Hepatocyte (in vitro differentiated cells): ENCODE measurements at regions not wholly inside any gene's neighbourhood (a gene's known extent, or its start where the extent isn't known, plus 50 kb on each side); places are given as distances from the start of the nearest gene placed in this dataset.

Experiments used
- CTCF ChIP-seq: fragments of 200-600 bp; sonication (generic); IDR thresholded peaks from 2 replicates; pipeline ENCODE4 v1.5.1; 2016; ENCODE audit warnings: antibody characterized with exemption, mild to moderate bottlenecking; ENCODE audit not compliant: poor library complexity
- EZH2 ChIP-seq: fragments of 200-600 bp; sonication (generic); IDR thresholded peaks from 2 replicates; pipeline ENCODE4 v1.6.1; 2016; ENCODE audit warnings: antibody characterized with exemption, mild to moderate bottlenecking, borderline replicate concordance
- EZH2phosphoT487 ChIP-seq: fragments of 200-600 bp; sonication (generic); IDR thresholded peaks from one replicate; pipeline ENCODE4 v1.6.1; 2018; ENCODE audit warnings: antibody characterized with exemption, mild to moderate bottlenecking, low read depth, moderate library complexity; ENCODE audit not compliant: unreplicated experiment, severe bottlenecking

DNA sequence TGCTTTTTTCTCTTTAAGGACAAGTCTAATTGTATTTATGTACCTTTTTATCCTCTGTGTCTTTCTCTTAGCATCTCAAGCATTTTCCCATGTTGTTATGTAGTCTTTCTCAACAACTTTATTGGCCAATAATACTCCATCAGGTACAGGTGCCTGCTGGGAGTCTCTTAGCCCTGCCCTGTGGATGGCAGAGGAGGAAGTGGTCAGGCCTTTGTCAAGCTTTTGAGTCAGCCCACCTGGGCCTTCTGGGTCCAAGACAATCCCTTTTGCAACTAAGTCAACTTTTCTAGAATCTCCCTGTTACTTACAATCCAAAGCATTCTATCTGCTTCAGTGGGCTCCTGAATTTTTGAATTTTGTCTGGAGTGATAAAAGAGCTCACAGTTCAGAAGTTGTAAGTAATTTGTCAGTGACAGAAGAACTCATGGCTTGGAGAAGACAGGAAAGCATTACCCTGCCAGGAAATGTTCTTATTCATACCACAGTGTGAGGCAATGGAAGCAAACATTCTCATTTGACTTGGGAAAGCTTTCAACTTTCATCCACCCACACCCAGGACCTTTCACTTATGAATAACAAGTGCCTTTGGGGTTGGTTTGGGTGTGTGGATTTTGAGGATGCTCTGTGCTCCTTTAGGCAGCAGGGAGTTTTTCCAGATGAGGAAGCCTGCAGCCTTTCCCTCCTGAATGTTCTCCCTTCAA, 200.0 kb upstream of the S1PR3 start:
- no peak for TF ChIP-seq CTCF
- no peak for TF ChIP-seq EZH2
- no peak for TF ChIP-seq EZH2phosphoT487
